Loucy (cell line): ENCODE measurements at regions not wholly inside any gene's neighbourhood (a gene's known extent, or its start where the extent isn't known, plus 50 kb on each side); places are given as distances from the start of the nearest gene placed in this dataset.

Experiments
- H2AFZ ChIP-seq: fragments of 200-600 bp; sonication (generic); 2 replicates; pipeline ENCODE4 v1.6.0; 2016; ENCODE audit warnings: antibody characterized with exemption, mild to moderate bottlenecking, low read length, moderate library complexity
- H3F3A ChIP-seq: fragments of 200-600 bp; 2 replicates; pipeline ENCODE4 v1.6.0; 2016; ENCODE audit warnings: antibody characterized with exemption, low read depth, mild to moderate bottlenecking
- H3K27me3 ChIP-seq: fragments of 200-600 bp; sonication (generic); 2 replicates; pipeline ENCODE4 v1.6.1; 2014; ENCODE audit warnings: low read length, mild to moderate bottlenecking; ENCODE audit not compliant: insufficient read depth, poor library complexity, severe bottlenecking
- H3K36me3 ChIP-seq: fragments of 200-600 bp; sonication (generic); 2 replicates; pipeline ENCODE4 v1.6.1; 2016; ENCODE audit warnings: low read length; ENCODE audit not compliant: insufficient read depth
- H3K4me1 ChIP-seq: fragments of 200-600 bp; sonication (generic); 2 replicates; pipeline ENCODE4 v1.5.1; 2014; ENCODE audit warnings: low read length, mild to moderate bottlenecking; ENCODE audit not compliant: insufficient read depth, poor library complexity, severe bottlenecking
- H3K4me2 ChIP-seq: fragments of 200-600 bp; sonication (generic); 2 replicates; pipeline ENCODE4 v1.6.0; 2014; ENCODE audit warnings: antibody characterized with exemption, low read length, low read depth, mild to moderate bottlenecking; ENCODE audit not compliant: poor library complexity, severe bottlenecking
- H3K4me3 ChIP-seq: fragments of 200-600 bp; sonication (generic); 2 replicates; pipeline ENCODE4 v1.5.1; 2014; ENCODE audit warnings: low read length, mild to moderate bottlenecking, mixed read lengths; ENCODE audit not compliant: poor library complexity, severe bottlenecking
- H3K79me2 ChIP-seq: fragments of 200-600 bp; sonication (generic); 2 replicates; pipeline ENCODE4 v1.6.1; 2014; ENCODE audit warnings: low read length; ENCODE audit not compliant: insufficient read depth
- H3K9ac ChIP-seq: fragments of 200-600 bp; sonication (generic); 2 replicates; pipeline ENCODE4 v1.6.0; 2014; ENCODE audit warnings: mild to moderate bottlenecking, low read depth, low read length, moderate library complexity; ENCODE audit not compliant: poor library complexity, severe bottlenecking
- H3K9me2 ChIP-seq: fragments of 200-600 bp; sonication (generic); replicated peaks from 2 replicates; pipeline ENCODE4 v1.6.1; 2016; ENCODE audit warnings: low read depth, low read length, mixed read lengths
- H3K9me3 ChIP-seq: fragments of 200-600 bp; sonication (generic); 2 replicates; pipeline ENCODE4 v1.6.1; 2014; ENCODE audit warnings: mild to moderate bottlenecking, antibody characterized with exemption, low read length, low read depth; ENCODE audit not compliant: insufficient read depth
- H4K20me1 ChIP-seq: fragments of 200-600 bp; sonication (generic); 2 replicates; pipeline ENCODE4 v1.6.0; 2014; ENCODE audit warnings: antibody characterized with exemption, low read length, mild to moderate bottlenecking; ENCODE audit not compliant: insufficient read depth, poor library complexity, severe bottlenecking
- CTCF ChIP-seq: fragments of 200-600 bp; sonication (generic); conservative IDR thresholded peaks from 2 replicates; pipeline ENCODE4 v1.5.1; 2014; ENCODE audit warnings: mild to moderate bottlenecking, antibody characterized with exemption, low read length
- EZH2phosphoT487 ChIP-seq: fragments of 200-600 bp; IDR thresholded peaks from 2 replicates; pipeline ENCODE4 v1.6.1; 2018; ENCODE audit warnings: antibody characterized with exemption, mild to moderate bottlenecking, moderate library complexity, borderline replicate concordance

- TF ChIP-seq EZH2phosphoT487 (no peak), CTCF (no peak)
- no peaks in the 10 kb centered on the region for H3F3A ChIP-seq
- H2AFZ ChIP-seq: no peak overlapping the region
- H3K9me3 ChIP-seq: no peaks in the 10 kb centered on the region
- no peak overlapping the region for H3K9ac ChIP-seq
- H3K36me3 ChIP-seq: no peaks in the 10 kb centered on the region
- no peak overlapping the region for H3K4me3 ChIP-seq
- H3K27me3 ChIP-seq: no peaks in the 10 kb centered on the region
- H3K4me2 ChIP-seq: no peak overlapping the region
- no peaks in the 10 kb centered on the region for H3K4me1 ChIP-seq
- no peaks in the 10 kb centered on the region for H3K9me2 ChIP-seq
- H4K20me1 ChIP-seq: no peaks in the 10 kb centered on the region
- H3K79me2 ChIP-seq: no peaks in the 10 kb centered on the region
Measured at GRCh38 chr13:75123428-75123827, 358.5 kb downstream of the TBC1D4 start.

- H3K4me2 ChIP-seq: no peak overlapping the region
- no peaks in the 10 kb centered on the region for H3K27me3 ChIP-seq
- H3K4me3 ChIP-seq: no peak overlapping the region
- no peak overlapping the region for H3K9ac ChIP-seq
- no peaks in the 10 kb centered on the region for H3K9me2 ChIP-seq
- no peaks in the 10 kb centered on the region for H3K9me3 ChIP-seq
- H3K4me1 ChIP-seq: no peaks in the 10 kb centered on the region
- no peak for TF ChIP-seq EZH2phosphoT487
- TF ChIP-seq CTCF: no peak
- no peak overlapping the region for H2AFZ ChIP-seq
- no peaks in the 10 kb centered on the region for H3K36me3 ChIP-seq
- H3K79me2 ChIP-seq: no peaks in the 10 kb centered on the region
- no peaks in the 10 kb centered on the region for H3F3A ChIP-seq
- H4K20me1 ChIP-seq: no peaks in the 10 kb centered on the region
Measured at GRCh38 chr13:75120085-75120484, 361.9 kb downstream of the TBC1D4 start.

- H3K9me2 ChIP-seq: no peaks in the 10 kb centered on the region
- TF ChIP-seq EZH2phosphoT487: no peak
- no peak for TF ChIP-seq CTCF
- no peak overlapping the region for H3K4me3 ChIP-seq
- H3K79me2 ChIP-seq: no peaks in the 10 kb centered on the region
- no peaks in the 10 kb centered on the region for H3K4me1 ChIP-seq
- H3K4me2 ChIP-seq: no peak overlapping the region
- no peaks in the 10 kb centered on the region for H4K20me1 ChIP-seq
- no peak overlapping the region for H3K9ac ChIP-seq
- no peaks in the 10 kb centered on the region for H3F3A ChIP-seq
- H3K9me3 ChIP-seq: no peaks in the 10 kb centered on the region
- no peaks in the 10 kb centered on the region for H3K27me3 ChIP-seq
- H3K36me3 ChIP-seq: no peaks in the 10 kb centered on the region
- no peak overlapping the region for H2AFZ ChIP-seq
Measured at GRCh38 chr13:75115171-75115570, 366.8 kb downstream of the TBC1D4 start.
